Left forelimb (tissue), 1 donor: ENCODE measurements at regions not wholly inside any gene's neighbourhood (a gene's known extent, or its start where the extent isn't known, plus 50 kb on each side); places are given as distances from the start of the nearest gene placed in this dataset.

ENCODE experiments used
- DNase-seq: peaks from one replicate; pipeline ENCODE4 v3.0.0-alpha.2; 2018; ENCODE audit warnings: low spot score

- DNase-seq, result no peak
Measured at GRCh38 chr17:54007855-54008254, 185.1 kb downstream of the KIF2B start.

GRCh38 chr17:54009502-54009901, 186.8 kb downstream of the KIF2B start:
- no peak for DNase-seq

GRCh38 chr17:54013072-54013471, 190.3 kb downstream of the KIF2B start:
- DNase-seq, result no peak

- no peak for DNase-seq
Measured at GRCh38 chr17:54015734-54016133, 193.0 kb downstream of the KIF2B start.

GRCh38 chr17:54021418-54021817, 198.7 kb downstream of the KIF2B start:
- no peak for DNase-seq

GRCh38 chr17:54028986-54029580, 206.4 kb downstream of the KIF2B start:
- no peak for DNase-seq

GRCh38 chr17:54029986-54030385, 207.3 kb downstream of the KIF2B start:
- no peak for DNase-seq

- DNase-seq, result no peak
Measured at GRCh38 chr17:54046570-54046969, 223.8 kb downstream of the KIF2B start.

- DNase-seq, result no peak
Measured at GRCh38 chr17:54063639-54064038, 240.9 kb downstream of the KIF2B start.

GRCh38 chr17:54085020-54085419, 262.3 kb downstream of the KIF2B start:
- no peak for DNase-seq

GRCh38 chr17:54085934-54086333, 263.2 kb downstream of the KIF2B start:
- DNase-seq, result no peak

- DNase-seq, result no peak
Measured at GRCh38 chr17:54096216-54096615, 273.5 kb downstream of the KIF2B start.

GRCh38 chr17:54099221-54099620, 276.5 kb downstream of the KIF2B start:
- DNase-seq, result no peak

GRCh38 chr17:54102246-54102645, 279.5 kb downstream of the KIF2B start:
- DNase-seq, result no peak

- DNase-seq, result no peak
Measured at GRCh38 chr17:54111576-54111975, 288.8 kb downstream of the KIF2B start.

- DNase-seq, result no peak
Measured at GRCh38 chr17:54117452-54117851, 294.7 kb downstream of the KIF2B start.

GRCh38 chr17:54124456-54124855, 301.7 kb downstream of the KIF2B start:
- DNase-seq, result no peak

- DNase-seq, result no peak
Measured at GRCh38 chr17:54153423-54153822, 330.7 kb downstream of the KIF2B start.

- DNase-seq, result no peak
Measured at GRCh38 chr17:54157542-54157941, 334.8 kb downstream of the KIF2B start.

GRCh38 chr17:54172096-54172984, 349.6 kb downstream of the KIF2B start:
- DNase-seq, result no peak

GRCh38 chr17:54172985-54173316, 350.2 kb downstream of the KIF2B start:
- DNase-seq, result no peak

GRCh38 chr17:54177606-54178308, 355.0 kb downstream of the KIF2B start:
- DNase-seq, result no peak

GRCh38 chr17:54180950-54181349, 358.2 kb downstream of the KIF2B start:
- DNase-seq, result peak; percentile 65
